Stimulated activated naive CD8-positive, alpha-beta T cell treated with anti-CD3 and anti-CD28 coated beads, Interleukin-15, Interleukin-2, amounts not matched to agents 100 ng/mL and 50 ng/mL, for 24 hours (primary cell): ENCODE measurements at regions not wholly inside any gene's neighbourhood (a gene's known extent, or its start where the extent isn't known, plus 50 kb on each side); places are given as distances from the start of the nearest gene placed in this dataset.
A peak's percentile ranks its signal among the peaks of the same experiment; 100 is the strongest.

Experiments used
- H3K27ac Mint-ChIP-seq: one replicate; pipeline ENCODE4 v1.8.0; 2021; ENCODE audit warnings: mild to moderate bottlenecking, mixed read lengths
- H3K27me3 Mint-ChIP-seq: one replicate; pipeline ENCODE4 v1.8.0; 2021; ENCODE audit warnings: mixed read lengths
- H3K36me3 Mint-ChIP-seq: one replicate; pipeline ENCODE4 v1.8.0; 2021; ENCODE audit warnings: low read depth, mixed read lengths
- H3K4me1 Mint-ChIP-seq: one replicate; pipeline ENCODE4 v1.8.0; 2021; ENCODE audit warnings: low read depth, mixed read lengths
- H3K4me3 Mint-ChIP-seq: one replicate; pipeline ENCODE4 v1.8.0; 2021; ENCODE audit warnings: mild to moderate bottlenecking, mixed read lengths
- H3K9me3 Mint-ChIP-seq: one replicate; pipeline ENCODE4 v1.8.0; 2021; ENCODE audit warnings: mixed read lengths

GRCh38 chr5:159821461-159821940 lies 94.8 kb upstream of the ADRA1B start:
- no peaks in the 10 kb centered on the region for H3K9me3 Mint-ChIP-seq
- no peaks in the 10 kb centered on the region for H3K4me1 Mint-ChIP-seq
- peaks cover 16% of the 10 kb centered on the region for H3K27me3 Mint-ChIP-seq
- H3K27ac Mint-ChIP-seq = no peak overlapping the region
- no peaks in the 10 kb centered on the region for H3K36me3 Mint-ChIP-seq
- H3K4me3 Mint-ChIP-seq = no peak overlapping the region

- Mint-ChIP-seq H3K9me3 (no peaks in the 10 kb centered on the region), H3K4me1 (no peaks in the 10 kb centered on the region), H3K4me3 (no peak overlapping the region), H3K27ac (peak overlapping the region; percentile 17), H3K36me3 (no peaks in the 10 kb centered on the region), H3K27me3 (peaks cover 19% of the 10 kb centered on the region)
These were observed 91.8 kb upstream of the ADRA1B start for GRCh38 chr5:159824188-159825161.

GRCh38 chr5:159825551-159826051 lies 90.7 kb upstream of the ADRA1B start:
- no peaks in the 10 kb centered on the region for H3K9me3 Mint-ChIP-seq
- no peaks in the 10 kb centered on the region for H3K4me1 Mint-ChIP-seq
- peaks cover 28% of the 10 kb centered on the region for H3K27me3 Mint-ChIP-seq
- H3K4me3 Mint-ChIP-seq = no peak overlapping the region
- no peak overlapping the region for H3K27ac Mint-ChIP-seq
- no peaks in the 10 kb centered on the region for H3K36me3 Mint-ChIP-seq

GRCh38 chr5:159826351-159827214 lies 89.7 kb upstream of the ADRA1B start:
- H3K27me3 Mint-ChIP-seq = peaks cover 30% of the 10 kb centered on the region
- H3K36me3 Mint-ChIP-seq = no peaks in the 10 kb centered on the region
- no peaks in the 10 kb centered on the region for H3K9me3 Mint-ChIP-seq
- H3K4me1 Mint-ChIP-seq = no peaks in the 10 kb centered on the region
- no peak overlapping the region for H3K27ac Mint-ChIP-seq
- no peak overlapping the region for H3K4me3 Mint-ChIP-seq

- Mint-ChIP-seq H3K27ac (no peak overlapping the region), H3K9me3 (no peaks in the 10 kb centered on the region), H3K4me1 (no peaks in the 10 kb centered on the region), H3K27me3 (peaks cover 26% of the 10 kb centered on the region), H3K36me3 (no peaks in the 10 kb centered on the region), H3K4me3 (no peak overlapping the region)
These were observed 88.4 kb upstream of the ADRA1B start for GRCh38 chr5:159827861-159828260.

GRCh38 chr5:159832073-159832472 lies 84.2 kb upstream of the ADRA1B start:
- peaks cover 8% of the 10 kb centered on the region for H3K9me3 Mint-ChIP-seq
- peaks cover 31% of the 10 kb centered on the region for H3K27me3 Mint-ChIP-seq
- no peaks in the 10 kb centered on the region for H3K4me1 Mint-ChIP-seq
- no peak overlapping the region for H3K27ac Mint-ChIP-seq
- peaks cover 4% of the 10 kb centered on the region for H3K36me3 Mint-ChIP-seq
- H3K4me3 Mint-ChIP-seq = no peak overlapping the region

GRCh38 chr5:159833088-159833487 lies 83.2 kb upstream of the ADRA1B start:
- no peaks in the 10 kb centered on the region for H3K4me1 Mint-ChIP-seq
- H3K4me3 Mint-ChIP-seq = no peak overlapping the region
- peaks cover 31% of the 10 kb centered on the region for H3K27me3 Mint-ChIP-seq
- H3K36me3 Mint-ChIP-seq = peaks cover 4% of the 10 kb centered on the region
- H3K9me3 Mint-ChIP-seq = peaks cover 8% of the 10 kb centered on the region
- no peak overlapping the region for H3K27ac Mint-ChIP-seq

- H3K9me3 Mint-ChIP-seq = peaks cover 8% of the 10 kb centered on the region
- no peaks in the 10 kb centered on the region for H3K4me1 Mint-ChIP-seq
- peaks cover 4% of the 10 kb centered on the region for H3K36me3 Mint-ChIP-seq
- no peak overlapping the region for H3K27ac Mint-ChIP-seq
- peaks cover 31% of the 10 kb centered on the region for H3K27me3 Mint-ChIP-seq
- H3K4me3 Mint-ChIP-seq = no peak overlapping the region
These were observed 82.4 kb upstream of the ADRA1B start for GRCh38 chr5:159833846-159834245.

GRCh38 chr5:159835548-159835947 lies 80.7 kb upstream of the ADRA1B start:
- Mint-ChIP-seq H3K4me1 (no peaks in the 10 kb centered on the region), H3K9me3 (peaks cover 8% of the 10 kb centered on the region), H3K27ac (no peak overlapping the region), H3K36me3 (peaks cover 4% of the 10 kb centered on the region), H3K27me3 (peaks cover 29% of the 10 kb centered on the region), H3K4me3 (no peak overlapping the region)

GRCh38 chr5:159836691-159837090 lies 79.6 kb upstream of the ADRA1B start:
- Mint-ChIP-seq H3K4me1 (no peaks in the 10 kb centered on the region), H3K4me3 (no peak overlapping the region), H3K36me3 (peaks cover 4% of the 10 kb centered on the region), H3K27me3 (peaks cover 24% of the 10 kb centered on the region), H3K9me3 (peaks cover 8% of the 10 kb centered on the region), H3K27ac (no peak overlapping the region)

GRCh38 chr5:159837860-159838259 lies 78.4 kb upstream of the ADRA1B start:
- H3K27ac Mint-ChIP-seq = no peak overlapping the region
- peaks cover 4% of the 10 kb centered on the region for H3K36me3 Mint-ChIP-seq
- H3K9me3 Mint-ChIP-seq = peaks cover 8% of the 10 kb centered on the region
- no peaks in the 10 kb centered on the region for H3K4me1 Mint-ChIP-seq
- H3K4me3 Mint-ChIP-seq = no peak overlapping the region
- peaks cover 25% of the 10 kb centered on the region for H3K27me3 Mint-ChIP-seq

GRCh38 chr5:159838551-159839222 lies 77.6 kb upstream of the ADRA1B start:
- Mint-ChIP-seq H3K9me3 (peaks cover 8% of the 10 kb centered on the region), H3K4me1 (no peaks in the 10 kb centered on the region), H3K36me3 (peaks cover 4% of the 10 kb centered on the region), H3K27ac (no peak overlapping the region), H3K4me3 (no peak overlapping the region), H3K27me3 (peaks cover 20% of the 10 kb centered on the region)

- Mint-ChIP-seq H3K9me3 (no peaks in the 10 kb centered on the region), H3K4me3 (no peak overlapping the region), H3K27ac (no peak overlapping the region), H3K36me3 (no peaks in the 10 kb centered on the region), H3K27me3 (peaks cover 15% of the 10 kb centered on the region), H3K4me1 (no peaks in the 10 kb centered on the region)
These were observed 71.8 kb upstream of the ADRA1B start for GRCh38 chr5:159844267-159845121.
